Nucleus accumbens (tissue), 56 donors: ENCODE measurements at regions not wholly inside any gene's neighbourhood (a gene's known extent, or its start where the extent isn't known, plus 50 kb on each side); places are given as distances from the start of the nearest gene placed in this dataset.
A peak's percentile ranks its signal among the peaks of the same experiment; 100 is the strongest.

ENCODE experiments used
- DNase-seq, 56 donors: peaks; one replicate each; lab custom pipeline; 2025; lab: John Stamatoyannopoulos, UW

- peak in 1 of 56 donors; percentile 4 for DNase-seq
These were observed 93.7 kb upstream of the DAP start for GRCh38 chr5:10854506-10855277.

- DNase-seq, result no peak
These were observed 92.1 kb upstream of the DAP start for GRCh38 chr5:10853154-10853553.

- no peak for DNase-seq
These were observed 88.2 kb upstream of the DAP start for GRCh38 chr5:10849278-10849677.

GRCh38 chr5:10844016-10844415 lies 83.0 kb upstream of the DAP start:
- DNase-seq, result no peak

- DNase-seq, result no peak
These were observed 81.8 kb upstream of the DAP start for GRCh38 chr5:10842823-10843222.

GRCh38 chr5:10839916-10840599 lies 79.0 kb upstream of the DAP start:
- no peak for DNase-seq

- no peak for DNase-seq
These were observed 78.1 kb upstream of the DAP start for GRCh38 chr5:10839118-10839517.

GRCh38 chr5:10838038-10838437 lies 77.0 kb upstream of the DAP start:
- DNase-seq, result no peak

- no peak for DNase-seq
These were observed 76.0 kb upstream of the DAP start for GRCh38 chr5:10836986-10837385.

GRCh38 chr5:10834695-10835094 lies 73.7 kb upstream of the DAP start:
- DNase-seq, result no peak

GRCh38 chr5:10832987-10833386 lies 72.0 kb upstream of the DAP start:
- DNase-seq, result no peak

GRCh38 chr5:10832421-10832820 lies 71.4 kb upstream of the DAP start:
- DNase-seq, result no peak

GRCh38 chr5:10831419-10831818 lies 70.4 kb upstream of the DAP start:
- DNase-seq, result no peak

- DNase-seq, result no peak
These were observed 67.2 kb upstream of the DAP start for GRCh38 chr5:10828241-10828640.

- DNase-seq, result no peak
These were observed 66.5 kb upstream of the DAP start for GRCh38 chr5:10827571-10827970.

- no peak for DNase-seq
These were observed 65.9 kb upstream of the DAP start for GRCh38 chr5:10826971-10827370.

- no peak for DNase-seq
These were observed 65.0 kb upstream of the DAP start for GRCh38 chr5:10825897-10826644.

- no peak for DNase-seq
These were observed 51.2 kb upstream of the DAP start for GRCh38 chr5:10812218-10812617.
